DMS 273 (cell line): ENCODE measurements at regions not wholly inside any gene's neighbourhood (a gene's known extent, or its start where the extent isn't known, plus 50 kb on each side); places are given as distances from the start of the nearest gene placed in this dataset.
"Not testable (repeated sequence)": the region's sequence is repeated elsewhere in the genome, so short reads cannot be mapped to it uniquely, and the experiment has no call there.

ENCODE experiments used
- DNase-seq: peaks from one replicate; lab custom pipeline; 2025; ENCODE audit not compliant: unreplicated experiment; lab: John Stamatoyannopoulos, UW

GRCh38 chr13:44887515-44887914 is 101.8 kb downstream of the NUFIP1 start:
- no peak for DNase-seq

DNA sequence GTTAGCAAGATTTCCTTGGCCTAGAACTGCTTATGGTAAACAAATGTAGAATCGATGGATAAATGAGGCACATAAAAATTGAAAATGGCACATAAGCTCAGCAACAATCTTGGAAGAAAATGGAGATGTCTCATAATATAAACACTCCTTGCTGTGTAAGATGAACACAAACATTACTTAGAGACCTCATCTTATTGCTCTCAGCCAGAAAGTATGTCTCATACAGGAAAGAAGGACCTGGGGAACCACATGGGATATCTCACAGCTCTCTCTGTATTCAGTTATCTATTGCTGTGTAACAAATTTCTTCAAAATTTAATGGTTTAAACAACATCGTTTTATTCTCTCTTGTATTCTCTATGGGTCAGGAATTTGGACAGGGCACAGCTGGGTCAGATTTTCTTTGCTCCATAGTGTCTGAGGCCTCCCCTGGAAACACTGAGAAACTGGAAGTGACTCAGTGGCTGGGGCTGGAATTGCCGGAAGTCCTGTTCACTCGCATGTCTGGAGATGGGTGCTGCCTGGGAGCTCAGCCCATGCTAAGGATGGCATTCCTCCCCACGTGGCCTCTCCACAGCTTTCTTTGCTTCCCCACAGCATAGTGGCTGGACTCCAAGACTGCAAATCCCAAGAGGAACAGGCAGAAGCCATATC is 105.1 kb downstream of the NUFIP1 start:
- DNase-seq: no peak

DNA sequence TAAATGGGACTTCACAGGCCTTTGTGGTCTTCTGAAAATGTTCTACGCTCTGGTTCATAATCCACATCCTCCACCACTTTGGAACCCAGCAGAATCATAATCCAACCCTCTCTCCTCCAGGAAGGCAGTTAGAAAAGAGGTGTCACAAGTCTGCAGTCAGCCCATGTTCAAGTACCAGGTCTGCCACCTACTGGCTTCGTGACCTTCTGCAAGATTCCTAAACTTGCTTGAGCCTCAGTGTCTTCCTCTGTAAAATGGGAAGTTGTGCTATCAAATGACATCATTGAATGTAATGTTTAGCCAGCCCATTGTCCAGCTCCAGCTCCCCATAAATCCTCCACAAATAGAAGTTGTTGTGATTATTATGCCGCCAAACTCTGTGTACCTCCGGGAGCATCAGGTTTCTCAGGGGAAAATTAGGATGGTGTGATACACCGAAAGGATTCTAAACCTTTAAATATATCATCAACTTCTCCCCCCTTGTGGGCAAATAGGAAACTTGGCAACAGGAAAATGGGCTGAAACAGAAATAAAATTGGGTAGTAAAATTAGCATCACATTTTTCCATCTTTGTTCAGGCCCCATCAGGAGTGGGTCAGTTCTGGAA is 109.7 kb downstream of the NUFIP1 start:
- peak; percentile 46 for DNase-seq

GRCh38 chr13:44876782-44877324 is 112.4 kb downstream of the NUFIP1 start:
- peak; percentile 8 for DNase-seq

GRCh38 chr13:44874886-44875630 is 114.2 kb downstream of the NUFIP1 start:
- DNase-seq: no peak

- DNase-seq: no peak
These were observed 115.1 kb downstream of the NUFIP1 start for GRCh38 chr13:44874176-44874575.

DNA sequence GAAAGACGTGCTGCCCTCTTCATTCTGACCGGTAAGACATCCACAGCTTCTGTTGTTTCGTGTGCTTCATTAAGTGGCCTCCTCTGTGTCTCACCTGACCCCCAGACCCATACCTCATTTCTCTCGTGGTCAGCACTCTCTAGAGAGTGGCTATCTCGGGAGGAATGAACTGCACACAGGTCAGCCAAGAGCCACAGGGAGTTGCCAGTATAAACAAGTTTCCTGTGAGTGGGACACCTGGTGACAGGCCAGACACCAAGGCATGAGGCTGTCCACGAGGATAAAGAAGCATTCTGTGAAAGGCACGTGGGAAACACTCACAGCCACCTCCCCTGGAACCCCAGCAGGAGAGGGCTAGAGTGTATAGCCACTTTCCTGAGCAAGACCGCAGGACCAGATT is 115.8 kb downstream of the NUFIP1 start:
- no peak for DNase-seq

DNA sequence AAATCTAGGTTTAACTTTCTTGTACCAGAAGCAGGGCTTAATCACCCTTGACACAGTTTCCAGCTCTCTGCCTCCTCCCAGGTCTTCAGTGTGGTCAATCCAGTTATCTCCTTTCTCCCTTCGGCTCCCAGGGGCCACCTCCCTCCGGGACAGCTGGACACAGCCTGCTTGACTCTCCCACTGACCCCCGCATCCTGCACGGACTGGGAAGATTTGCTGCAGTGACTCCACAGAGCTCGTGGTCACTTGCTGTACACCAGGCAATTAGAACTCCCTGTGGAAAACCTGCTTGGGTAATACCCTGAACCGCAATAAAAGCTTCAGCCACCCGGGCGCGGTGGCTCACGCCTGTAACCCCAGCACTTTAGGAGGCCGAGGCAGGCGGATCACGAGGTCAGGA is 116.5 kb downstream of the NUFIP1 start:
- DNase-seq: no peak

- no peak for DNase-seq
These were observed 118.8 kb downstream of the NUFIP1 start for GRCh38 chr13:44870456-44870929.

GRCh38 chr13:44869167-44869566 is 120.1 kb downstream of the NUFIP1 start:
- DNase-seq: no peak

- no peak for DNase-seq
These were observed 120.9 kb downstream of the NUFIP1 start for GRCh38 chr13:44868397-44868796.

GRCh38 chr13:44867825-44868224 is 121.4 kb downstream of the NUFIP1 start:
- DNase-seq: no peak

DNA sequence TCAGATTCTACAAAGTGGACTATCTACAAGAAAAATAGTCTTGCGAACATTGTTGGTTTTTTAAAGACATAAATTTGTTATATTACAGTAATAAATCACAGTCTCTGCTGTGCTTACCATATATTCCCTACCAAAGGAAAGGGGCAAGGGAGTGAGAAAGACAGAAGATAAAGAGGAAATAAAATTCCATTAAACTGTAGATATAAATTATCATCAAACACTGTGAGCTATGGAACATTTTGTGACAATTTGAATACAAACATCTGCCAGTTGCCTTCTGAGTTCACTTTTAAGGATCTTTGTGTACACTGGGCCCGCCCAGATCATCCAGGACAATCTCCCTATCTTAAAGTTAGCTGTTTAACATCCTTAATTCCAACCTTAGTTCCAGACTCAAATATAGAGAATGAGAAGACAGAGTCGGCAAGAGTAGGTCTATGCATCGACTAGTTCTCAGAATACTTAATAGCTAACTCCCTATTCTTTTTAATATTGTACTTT is 122.8 kb downstream of the NUFIP1 start:
- DNase-seq: no peak

- no peak for DNase-seq
These were observed 123.4 kb downstream of the NUFIP1 start for GRCh38 chr13:44865722-44866410.

DNA sequence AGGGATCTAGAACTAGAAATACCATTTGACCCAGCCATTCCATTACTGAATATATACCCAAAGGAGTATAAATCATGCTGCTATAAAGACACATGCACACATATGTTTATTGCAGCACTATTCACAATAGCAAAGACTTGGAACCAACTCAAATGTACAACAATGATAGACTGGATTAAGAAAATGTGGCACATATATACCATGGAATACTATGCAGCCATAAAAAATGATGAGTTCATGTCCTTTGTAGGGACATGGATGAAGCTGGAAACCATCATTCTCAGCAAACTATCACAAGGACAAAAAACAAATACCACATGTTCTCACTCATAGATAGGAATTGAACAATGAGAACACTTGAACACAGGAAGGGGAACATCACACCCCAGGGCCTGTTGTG is 125.6 kb downstream of the NUFIP1 start:
- DNase-seq: not testable (repeated sequence)

DNA sequence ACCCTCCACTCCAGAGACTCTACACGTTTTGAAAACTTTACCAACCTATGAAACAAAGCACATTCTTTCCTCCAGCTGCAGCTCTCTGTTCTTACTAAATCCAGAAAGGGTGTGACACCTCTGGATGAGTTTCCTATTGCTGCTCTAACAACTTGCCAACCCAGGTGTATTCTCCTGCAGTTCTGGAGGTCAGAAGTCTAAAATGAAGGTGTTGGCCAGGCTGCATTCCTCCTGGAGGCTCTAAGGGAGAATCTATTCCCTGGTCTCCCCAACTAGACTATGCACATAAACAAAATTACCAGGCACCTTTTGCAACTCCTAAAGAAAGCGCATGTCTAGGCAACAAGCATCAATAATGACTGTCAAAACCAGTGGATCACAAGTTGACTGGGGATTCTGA is 128.8 kb downstream of the NUFIP1 start:
- no peak for DNase-seq

DNA sequence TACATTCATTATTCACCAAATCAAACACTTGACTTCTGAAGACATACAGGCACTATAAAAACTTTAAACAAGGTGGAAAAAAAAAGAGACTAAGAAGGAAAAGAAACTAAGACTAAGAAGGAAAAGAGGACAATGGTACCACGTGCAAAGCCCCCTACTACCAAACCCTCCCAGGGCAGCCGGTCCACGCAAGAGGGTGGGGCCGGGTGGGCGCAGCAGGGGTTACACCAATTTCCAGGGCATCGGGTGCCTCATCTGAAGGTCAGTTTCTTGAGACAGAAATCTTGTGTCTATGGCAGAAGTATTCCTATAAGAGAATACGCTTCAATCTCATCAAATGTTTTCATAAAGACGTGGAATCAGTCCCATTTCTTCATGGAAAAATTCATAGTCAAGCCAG is 131.5 kb downstream of the NUFIP1 start:
- DNase-seq: no peak

DNA sequence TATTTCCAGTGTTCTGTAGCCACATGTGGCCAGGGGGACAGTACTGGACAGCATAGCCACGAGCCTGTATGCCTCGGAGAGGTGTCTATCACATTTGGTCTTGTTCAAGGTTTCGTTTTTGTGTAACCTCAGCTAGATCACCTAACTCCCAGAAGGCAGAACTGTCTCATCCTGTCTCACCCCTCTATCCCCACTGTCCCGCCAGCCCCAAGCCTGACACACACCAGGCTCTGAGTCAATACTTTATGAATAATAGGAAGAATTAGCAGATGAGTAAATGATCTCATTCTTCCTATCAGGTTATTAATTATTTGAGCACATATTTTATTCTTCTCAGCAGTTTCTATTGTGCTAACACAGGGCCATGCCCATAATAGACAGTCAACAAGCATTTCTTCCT is 132.2 kb downstream of the NUFIP1 start:
- DNase-seq: no peak

DNA sequence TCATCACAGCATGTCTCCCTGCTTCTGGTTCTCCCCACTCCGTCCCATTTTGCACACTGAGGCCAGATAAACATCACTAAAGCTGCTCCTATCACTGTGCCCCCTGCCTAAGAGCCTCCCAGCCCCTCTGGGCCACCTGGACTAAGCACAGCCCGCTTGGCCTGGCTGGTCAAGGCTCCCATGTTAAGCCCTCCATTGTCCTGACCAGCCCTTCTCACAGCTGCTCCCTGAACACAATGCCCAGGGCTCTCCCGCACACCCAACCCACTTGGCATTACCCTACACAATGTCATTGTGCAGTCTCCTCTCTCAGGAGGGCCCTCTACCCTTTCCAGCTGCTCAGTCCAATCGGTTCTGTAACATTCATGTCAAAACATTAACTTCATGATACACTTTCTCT is 133.4 kb downstream of the NUFIP1 start:
- DNase-seq: no peak

GRCh38 chr13:44854313-44855060 is 134.8 kb downstream of the NUFIP1 start:
- peak; percentile 7 for DNase-seq
